ENCODE measurements at regions not wholly inside any gene's neighbourhood (a gene's known extent, or its start where the extent isn't known, plus 50 kb on each side); places are given as distances from the start of the nearest gene placed in this dataset.

DNA sequence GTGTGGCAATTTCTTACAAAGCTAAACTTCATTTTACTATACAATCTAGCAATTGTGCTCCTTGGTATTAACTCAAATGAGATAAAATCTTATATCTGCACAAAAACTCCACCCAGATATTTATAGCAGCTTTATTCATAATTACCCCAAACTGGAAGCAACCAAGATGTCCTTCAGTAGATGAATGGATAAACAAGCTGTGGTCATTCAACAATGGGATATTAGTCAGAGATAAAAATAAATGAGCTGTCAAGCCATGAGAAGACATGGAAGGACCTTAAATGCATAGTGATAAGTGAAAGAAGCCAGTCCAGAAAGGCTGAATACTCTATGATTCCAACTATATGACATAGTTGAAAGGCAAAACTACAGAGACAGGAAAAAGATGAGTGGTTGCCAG is 98.9 kb upstream of the BMP2 start:
- TF ChIP-seq POLR2AphosphoS5 (IDR thresholded peaks at IDR 0.05; ENCODE audit: low read depth, low read length) (no peak), SRF (IDR thresholded peaks at IDR 0.05; ENCODE audit: low read depth) (no peak), ZNF274 (IDR thresholded peaks at IDR 0.05; ENCODE audit: low read depth, low read length) (no peak), YY1 (IDR thresholded peaks at IDR 0.05; ENCODE audit: extremely low read depth, insufficient replicate concordance, low read depth, low read length) (no peak), POLR2A (IDR thresholded peaks at IDR 0.05; ENCODE audit: borderline replicate concordance, extremely low read depth, insufficient read depth, insufficient read length) (no peak), FOSL1 (IDR thresholded peaks at IDR 0.05; ENCODE audit: low read depth) (no peak), JUND (IDR thresholded peaks at IDR 0.05) (no peak), ZFX (IDR thresholded peaks at IDR 0.05) (no peak), SP1 (IDR thresholded peaks at IDR 0.05; ENCODE audit: low read depth) (no peak), RAD21 (IDR thresholded peaks at IDR 0.05; ENCODE audit: low read depth) (no peak)
- TF ChIP-seq, protein P1, sequence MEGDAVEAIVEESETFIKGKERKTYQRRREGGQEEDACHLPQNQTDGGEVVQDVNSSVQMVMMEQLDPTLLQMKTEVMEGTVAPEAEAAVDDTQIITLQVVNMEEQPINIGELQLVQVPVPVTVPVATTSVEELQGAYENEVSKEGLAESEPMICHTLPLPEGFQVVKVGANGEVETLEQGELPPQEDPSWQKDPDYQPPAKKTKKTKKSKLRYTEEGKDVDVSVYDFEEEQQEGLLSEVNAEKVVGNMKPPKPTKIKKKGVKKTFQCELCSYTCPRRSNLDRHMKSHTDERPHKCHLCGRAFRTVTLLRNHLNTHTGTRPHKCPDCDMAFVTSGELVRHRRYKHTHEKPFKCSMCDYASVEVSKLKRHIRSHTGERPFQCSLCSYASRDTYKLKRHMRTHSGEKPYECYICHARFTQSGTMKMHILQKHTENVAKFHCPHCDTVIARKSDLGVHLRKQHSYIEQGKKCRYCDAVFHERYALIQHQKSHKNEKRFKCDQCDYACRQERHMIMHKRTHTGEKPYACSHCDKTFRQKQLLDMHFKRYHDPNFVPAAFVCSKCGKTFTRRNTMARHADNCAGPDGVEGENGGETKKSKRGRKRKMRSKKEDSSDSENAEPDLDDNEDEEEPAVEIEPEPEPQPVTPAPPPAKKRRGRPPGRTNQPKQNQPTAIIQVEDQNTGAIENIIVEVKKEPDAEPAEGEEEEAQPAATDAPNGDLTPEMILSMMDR (IDR thresholded peaks at IDR 0.05 in 2 of 3, conservative IDR thresholded peaks at IDR 0.05 in 1 of 3; ENCODE audit: borderline replicate concordance in 1 of 3, insufficient read depth in 1 of 3, low read depth in 2 of 3, low read length in 2 of 3) = no peak
- TF ChIP-seq, protein P2, sequence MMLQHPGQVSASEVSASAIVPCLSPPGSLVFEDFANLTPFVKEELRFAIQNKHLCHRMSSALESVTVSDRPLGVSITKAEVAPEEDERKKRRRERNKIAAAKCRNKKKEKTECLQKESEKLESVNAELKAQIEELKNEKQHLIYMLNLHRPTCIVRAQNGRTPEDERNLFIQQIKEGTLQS (IDR thresholded peaks at IDR 0.05) = no peak
- TF ChIP-seq, protein P3, sequence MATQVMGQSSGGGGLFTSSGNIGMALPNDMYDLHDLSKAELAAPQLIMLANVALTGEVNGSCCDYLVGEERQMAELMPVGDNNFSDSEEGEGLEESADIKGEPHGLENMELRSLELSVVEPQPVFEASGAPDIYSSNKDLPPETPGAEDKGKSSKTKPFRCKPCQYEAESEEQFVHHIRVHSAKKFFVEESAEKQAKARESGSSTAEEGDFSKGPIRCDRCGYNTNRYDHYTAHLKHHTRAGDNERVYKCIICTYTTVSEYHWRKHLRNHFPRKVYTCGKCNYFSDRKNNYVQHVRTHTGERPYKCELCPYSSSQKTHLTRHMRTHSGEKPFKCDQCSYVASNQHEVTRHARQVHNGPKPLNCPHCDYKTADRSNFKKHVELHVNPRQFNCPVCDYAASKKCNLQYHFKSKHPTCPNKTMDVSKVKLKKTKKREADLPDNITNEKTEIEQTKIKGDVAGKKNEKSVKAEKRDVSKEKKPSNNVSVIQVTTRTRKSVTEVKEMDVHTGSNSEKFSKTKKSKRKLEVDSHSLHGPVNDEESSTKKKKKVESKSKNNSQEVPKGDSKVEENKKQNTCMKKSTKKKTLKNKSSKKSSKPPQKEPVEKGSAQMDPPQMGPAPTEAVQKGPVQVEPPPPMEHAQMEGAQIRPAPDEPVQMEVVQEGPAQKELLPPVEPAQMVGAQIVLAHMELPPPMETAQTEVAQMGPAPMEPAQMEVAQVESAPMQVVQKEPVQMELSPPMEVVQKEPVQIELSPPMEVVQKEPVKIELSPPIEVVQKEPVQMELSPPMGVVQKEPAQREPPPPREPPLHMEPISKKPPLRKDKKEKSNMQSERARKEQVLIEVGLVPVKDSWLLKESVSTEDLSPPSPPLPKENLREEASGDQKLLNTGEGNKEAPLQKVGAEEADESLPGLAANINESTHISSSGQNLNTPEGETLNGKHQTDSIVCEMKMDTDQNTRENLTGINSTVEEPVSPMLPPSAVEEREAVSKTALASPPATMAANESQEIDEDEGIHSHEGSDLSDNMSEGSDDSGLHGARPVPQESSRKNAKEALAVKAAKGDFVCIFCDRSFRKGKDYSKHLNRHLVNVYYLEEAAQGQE (IDR thresholded peaks at IDR 0.05; ENCODE audit: low read depth) = no peak

Data from HCT116 (cell line).